T-helper 1 cell treated with Interleukin-12 subunit alpha and Interleukin-12 subunit beta and Interleukin-4 antibody, amounts not matched to agents 30 μg/mL and 1 μg/mL, for 36 hours (primary cell): ENCODE measurements at regions not wholly inside any gene's neighbourhood (a gene's known extent, or its start where the extent isn't known, plus 50 kb on each side); places are given as distances from the start of the nearest gene placed in this dataset.
"Not testable (repeated sequence)": the region's sequence is repeated elsewhere in the genome, so short reads cannot be mapped to it uniquely, and the experiment has no call there.

Source experiments
- H3K27ac Mint-ChIP-seq: one replicate; pipeline ENCODE4 v1.8.0; 2021; ENCODE audit warnings: mild to moderate bottlenecking, mixed read lengths
- H3K27me3 Mint-ChIP-seq: one replicate; pipeline ENCODE4 v1.8.0; 2021; ENCODE audit warnings: low read depth, mixed read lengths
- H3K36me3 Mint-ChIP-seq: one replicate; pipeline ENCODE4 v1.8.0; 2021; ENCODE audit warnings: low read depth, mixed read lengths
- H3K4me1 Mint-ChIP-seq: one replicate; pipeline ENCODE4 v1.8.0; 2021; ENCODE audit warnings: low read depth, mixed read lengths
- H3K4me3 Mint-ChIP-seq: one replicate; pipeline ENCODE4 v1.8.0; 2021; ENCODE audit warnings: mild to moderate bottlenecking, moderate library complexity, mixed read lengths
- H3K9me3 Mint-ChIP-seq: one replicate; pipeline ENCODE4 v1.8.0; 2021; ENCODE audit warnings: mixed read lengths

- Mint-ChIP-seq H3K4me3 (no peak overlapping the region), H3K27me3 (no peaks in the 10 kb centered on the region), H3K36me3 (no peaks in the 10 kb centered on the region), H3K4me1 (no peaks in the 10 kb centered on the region), H3K9me3 (no peaks in the 10 kb centered on the region), H3K27ac (no peak overlapping the region)
These were observed 59.3 kb downstream of the BTBD3 start for GRCh38 chr20:11976966-11977365.

- Mint-ChIP-seq H3K27me3 (no peaks in the 10 kb centered on the region), H3K4me3 (no peak overlapping the region), H3K4me1 (no peaks in the 10 kb centered on the region), H3K36me3 (no peaks in the 10 kb centered on the region), H3K9me3 (no peaks in the 10 kb centered on the region), H3K27ac (no peak overlapping the region)
These were observed 60.8 kb downstream of the BTBD3 start for GRCh38 chr20:11978496-11978895.

- H3K27ac Mint-ChIP-seq, result no peak overlapping the region
- H3K4me3 Mint-ChIP-seq, result no peak overlapping the region
These were observed 61.8 kb downstream of the BTBD3 start for GRCh38 chr20:11979306-11979990.

GRCh38 chr20:11980263-11980662 is 62.6 kb downstream of the BTBD3 start:
- Mint-ChIP-seq H3K4me1 (no peaks in the 10 kb centered on the region), H3K27me3 (no peaks in the 10 kb centered on the region), H3K9me3 (no peaks in the 10 kb centered on the region), H3K27ac (no peak overlapping the region), H3K4me3 (no peak overlapping the region), H3K36me3 (no peaks in the 10 kb centered on the region)

More at GRCh38 chr20:11979306-11979990, 61.8 kb downstream of the BTBD3 start:
- Mint-ChIP-seq H3K27me3 (no peaks in the 10 kb centered on the region), H3K9me3 (no peaks in the 10 kb centered on the region), H3K36me3 (no peaks in the 10 kb centered on the region), H3K4me1 (no peaks in the 10 kb centered on the region)

- no peak overlapping the region for H3K4me3 Mint-ChIP-seq
- no peaks in the 10 kb centered on the region for H3K4me1 Mint-ChIP-seq
- no peaks in the 10 kb centered on the region for H3K9me3 Mint-ChIP-seq
- no peaks in the 10 kb centered on the region for H3K27me3 Mint-ChIP-seq
- no peak overlapping the region for H3K27ac Mint-ChIP-seq
- no peaks in the 10 kb centered on the region for H3K36me3 Mint-ChIP-seq
These were observed 63.8 kb downstream of the BTBD3 start for GRCh38 chr20:11981366-11981947.

- no peaks in the 10 kb centered on the region for H3K9me3 Mint-ChIP-seq
- no peak overlapping the region for H3K27ac Mint-ChIP-seq
- H3K4me1 Mint-ChIP-seq, result no peaks in the 10 kb centered on the region
- no peaks in the 10 kb centered on the region for H3K36me3 Mint-ChIP-seq
- H3K27me3 Mint-ChIP-seq, result no peaks in the 10 kb centered on the region
- H3K4me3 Mint-ChIP-seq, result no peak overlapping the region
These were observed 64.7 kb downstream of the BTBD3 start for GRCh38 chr20:11982289-11982954.

- Mint-ChIP-seq H3K9me3 (no peaks in the 10 kb centered on the region), H3K27ac (no peak overlapping the region), H3K36me3 (no peaks in the 10 kb centered on the region), H3K4me1 (no peaks in the 10 kb centered on the region), H3K27me3 (no peaks in the 10 kb centered on the region), H3K4me3 (no peak overlapping the region)
These were observed 65.3 kb downstream of the BTBD3 start for GRCh38 chr20:11982955-11983470.

- H3K4me3 Mint-ChIP-seq, result no peak overlapping the region
- no peaks in the 10 kb centered on the region for H3K4me1 Mint-ChIP-seq
- no peaks in the 10 kb centered on the region for H3K36me3 Mint-ChIP-seq
- no peaks in the 10 kb centered on the region for H3K9me3 Mint-ChIP-seq
- no peak overlapping the region for H3K27ac Mint-ChIP-seq
- peaks cover 3% of the 10 kb centered on the region for H3K27me3 Mint-ChIP-seq
These were observed 69.3 kb downstream of the BTBD3 start for GRCh38 chr20:11986954-11987353.

GRCh38 chr20:11987526-11987925 is 69.8 kb downstream of the BTBD3 start:
- H3K27ac Mint-ChIP-seq, result no peak overlapping the region
- H3K27me3 Mint-ChIP-seq, result peaks cover 3% of the 10 kb centered on the region
- H3K4me1 Mint-ChIP-seq, result no peaks in the 10 kb centered on the region
- no peak overlapping the region for H3K4me3 Mint-ChIP-seq
- no peaks in the 10 kb centered on the region for H3K9me3 Mint-ChIP-seq
- no peaks in the 10 kb centered on the region for H3K36me3 Mint-ChIP-seq

- H3K27ac Mint-ChIP-seq, result no peak overlapping the region
- H3K9me3 Mint-ChIP-seq, result no peaks in the 10 kb centered on the region
- no peaks in the 10 kb centered on the region for H3K4me1 Mint-ChIP-seq
- no peaks in the 10 kb centered on the region for H3K36me3 Mint-ChIP-seq
- H3K4me3 Mint-ChIP-seq, result no peak overlapping the region
- H3K27me3 Mint-ChIP-seq, result peaks cover 3% of the 10 kb centered on the region
These were observed 71.5 kb downstream of the BTBD3 start for GRCh38 chr20:11989018-11989771.

- Mint-ChIP-seq H3K27me3 (peaks cover 3% of the 10 kb centered on the region), H3K36me3 (no peaks in the 10 kb centered on the region), H3K4me1 (no peaks in the 10 kb centered on the region), H3K4me3 (no peak overlapping the region), H3K27ac (no peak overlapping the region), H3K9me3 (no peaks in the 10 kb centered on the region)
These were observed 74.7 kb downstream of the BTBD3 start for GRCh38 chr20:11992426-11992825.

GRCh38 chr20:11993886-11994461 is 76.3 kb downstream of the BTBD3 start:
- Mint-ChIP-seq H3K9me3 (no peaks in the 10 kb centered on the region), H3K4me1 (no peaks in the 10 kb centered on the region), H3K27ac (no peak overlapping the region), H3K4me3 (no peak overlapping the region), H3K27me3 (peaks cover 3% of the 10 kb centered on the region), H3K36me3 (no peaks in the 10 kb centered on the region)

- H3K9me3 Mint-ChIP-seq, result no peaks in the 10 kb centered on the region
- H3K4me1 Mint-ChIP-seq, result no peaks in the 10 kb centered on the region
- H3K4me3 Mint-ChIP-seq, result no peak overlapping the region
- H3K36me3 Mint-ChIP-seq, result no peaks in the 10 kb centered on the region
- H3K27me3 Mint-ChIP-seq, result peaks cover 3% of the 10 kb centered on the region
- H3K27ac Mint-ChIP-seq, result no peak overlapping the region
These were observed 78.3 kb downstream of the BTBD3 start for GRCh38 chr20:11995805-11996567.

GRCh38 chr20:12004776-12005175 is 87.1 kb downstream of the BTBD3 start:
- H3K4me3 Mint-ChIP-seq, H3K36me3 Mint-ChIP-seq: not testable (repeated sequence)

More at GRCh38 chr20:12004776-12005175, 87.1 kb downstream of the BTBD3 start:
- H3K27ac Mint-ChIP-seq, H3K27me3 Mint-ChIP-seq, H3K9me3 Mint-ChIP-seq, H3K4me1 Mint-ChIP-seq: not testable (repeated sequence)
